HG03354 (cell line): ENCODE measurements at regions not wholly inside any gene's neighbourhood (a gene's known extent, or its start where the extent isn't known, plus 50 kb on each side); places are given as distances from the start of the nearest gene placed in this dataset.

Source experiments
- ATAC-seq: cut with Tn5 transposase; IDR thresholded peaks from one replicate; pipeline ENCODE4 v1.9.1; 2021; ENCODE audit warnings: mild to moderate bottlenecking; ENCODE audit not compliant: unreplicated experiment, poor library complexity, severe bottlenecking

DNA sequence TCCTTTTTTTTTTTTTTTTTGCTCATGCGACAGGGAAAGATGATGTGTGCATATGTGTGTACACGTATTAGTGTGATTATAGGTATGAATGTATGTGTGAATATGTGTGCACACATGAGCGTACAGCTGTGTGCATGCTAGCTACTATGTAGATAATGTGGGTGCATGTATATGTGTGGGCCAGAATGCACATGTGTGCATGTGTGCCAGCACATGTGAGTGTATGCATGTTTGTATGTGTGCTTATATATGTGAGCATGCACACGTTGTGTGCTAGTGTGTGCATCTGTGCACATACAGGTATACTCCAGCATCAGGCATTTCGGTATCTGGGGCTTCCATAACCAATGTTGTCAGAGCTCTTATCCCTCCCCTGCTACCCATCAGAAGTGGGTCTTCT lies 541.1 kb downstream of the AACS start:
- ATAC-seq, result no peak

DNA sequence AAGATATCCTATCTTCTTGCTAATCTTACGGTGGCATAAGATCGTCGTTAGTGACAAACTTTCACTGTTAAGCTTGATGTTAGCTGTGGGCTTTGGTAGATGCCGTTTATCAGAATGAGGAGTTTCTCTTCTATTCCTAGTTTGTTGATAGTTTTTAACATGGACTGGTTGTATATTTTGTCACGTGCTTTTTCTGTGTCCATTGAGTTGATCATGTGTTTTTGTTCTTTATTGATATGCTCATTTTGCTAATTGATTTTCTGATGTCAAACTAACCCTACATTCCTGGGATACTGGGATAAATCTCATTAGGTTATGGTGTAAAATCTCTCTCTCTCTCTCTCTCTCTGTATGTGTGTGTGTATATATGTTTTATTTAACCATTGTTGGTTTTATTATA lies 545.1 kb downstream of the AACS start:
- ATAC-seq, result no peak

DNA sequence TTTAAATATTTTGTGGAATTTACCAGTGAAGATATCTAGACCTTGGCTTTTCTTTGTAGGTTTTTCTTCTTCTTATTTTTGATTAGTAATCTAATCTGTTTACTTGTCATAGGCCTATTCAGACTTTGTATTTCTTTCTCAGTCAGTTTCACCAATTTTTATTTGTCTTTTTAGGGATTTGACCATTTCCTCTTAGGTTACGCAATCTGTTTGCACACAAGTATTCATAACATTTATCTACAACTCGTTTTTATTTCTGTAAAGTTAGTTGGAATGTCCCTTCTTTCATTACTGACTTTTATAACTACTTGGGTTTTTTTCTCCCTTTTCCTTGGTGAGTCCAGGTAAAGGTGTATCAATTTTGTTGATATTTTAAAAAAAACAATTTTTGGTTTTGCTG lies 545.7 kb downstream of the AACS start:
- no peak for ATAC-seq

DNA sequence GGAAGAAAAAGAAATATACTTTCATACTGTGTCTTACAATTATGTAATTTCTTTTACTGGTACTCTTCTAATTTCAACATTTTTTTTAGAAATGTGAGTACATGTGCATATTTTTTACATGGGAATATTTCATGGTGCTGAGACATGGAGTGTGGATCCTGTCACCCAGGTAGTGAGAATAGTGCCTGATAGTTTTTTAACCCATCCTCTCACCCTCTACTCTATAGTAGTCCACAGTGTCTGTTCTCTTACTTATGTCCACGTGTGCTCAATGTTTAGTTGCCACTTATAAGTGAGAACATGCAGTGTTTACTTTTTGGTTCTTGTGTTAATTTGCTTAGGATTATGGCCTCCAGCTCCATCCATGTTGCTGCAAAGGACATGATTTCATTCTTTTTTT lies 548.8 kb downstream of the AACS start:
- ATAC-seq, result no peak

GRCh38 chr12:125619723-125620122 lies 554.5 kb downstream of the AACS start:
- no peak for ATAC-seq

- no peak for ATAC-seq
Measured at GRCh38 chr12:125633686-125634085, 568.5 kb downstream of the AACS start.

DNA sequence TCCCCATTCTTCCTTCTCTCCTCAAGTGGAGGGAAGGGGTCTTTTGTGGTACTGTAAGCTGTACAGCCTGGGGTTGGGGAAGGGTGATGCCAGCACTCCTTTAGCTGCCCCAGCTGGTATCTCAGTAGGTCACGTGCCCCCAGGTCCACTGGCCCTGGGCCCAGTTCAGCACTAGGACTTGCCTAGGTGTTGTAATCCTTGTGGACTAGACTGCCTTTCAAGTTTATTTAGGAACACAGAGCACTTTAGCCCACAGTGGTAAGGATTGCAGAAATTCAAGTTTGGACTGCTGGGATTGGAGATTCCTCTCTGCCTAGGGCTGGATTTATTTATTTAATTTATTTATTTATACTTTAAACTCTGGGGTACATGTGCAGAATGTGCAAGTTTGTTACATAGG lies 569.6 kb downstream of the AACS start:
- no peak for ATAC-seq

DNA sequence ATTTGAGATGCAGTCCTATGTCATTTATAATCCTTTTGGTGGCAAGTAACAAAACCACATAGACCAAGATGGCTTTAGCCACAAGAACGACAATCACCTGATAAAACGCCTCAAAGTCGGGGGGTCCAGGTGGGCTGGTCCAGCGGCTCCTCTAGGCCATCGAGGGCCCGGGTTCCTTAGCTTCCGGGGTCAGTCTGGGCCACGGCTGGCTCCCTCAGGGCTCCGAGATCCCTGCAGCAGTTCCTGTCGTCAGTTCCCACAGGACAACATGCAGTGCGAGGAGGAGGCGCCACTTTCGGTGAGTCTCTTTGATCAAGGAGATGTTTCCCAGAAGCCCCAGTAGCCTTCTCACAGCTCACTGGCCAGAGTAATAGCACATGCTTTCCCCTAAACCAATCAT lies 574.6 kb downstream of the AACS start:
- ATAC-seq, result no peak

DNA sequence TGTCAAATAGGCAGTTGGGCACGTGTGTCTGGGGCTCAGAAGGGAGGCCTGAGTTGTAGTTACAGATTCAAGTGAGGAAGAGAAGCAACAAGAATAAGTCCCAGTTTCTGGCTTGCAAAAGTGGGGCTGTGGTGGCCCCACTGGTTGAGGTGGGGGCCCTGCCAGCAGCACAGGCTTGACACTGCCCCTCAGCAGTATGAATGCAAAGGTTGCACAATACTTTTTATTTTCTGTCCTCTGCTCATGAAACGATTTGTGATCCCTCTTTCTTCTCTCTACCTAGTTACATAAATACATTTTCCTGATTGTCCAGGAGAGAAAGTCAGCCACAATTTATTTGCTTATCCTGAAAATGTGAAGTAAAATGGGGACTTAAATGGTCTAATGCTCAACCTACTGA lies 577.8 kb downstream of the AACS start:
- no peak for ATAC-seq

GRCh38 chr12:125645724-125646123 lies 580.5 kb downstream of the AACS start:
- no peak for ATAC-seq

DNA sequence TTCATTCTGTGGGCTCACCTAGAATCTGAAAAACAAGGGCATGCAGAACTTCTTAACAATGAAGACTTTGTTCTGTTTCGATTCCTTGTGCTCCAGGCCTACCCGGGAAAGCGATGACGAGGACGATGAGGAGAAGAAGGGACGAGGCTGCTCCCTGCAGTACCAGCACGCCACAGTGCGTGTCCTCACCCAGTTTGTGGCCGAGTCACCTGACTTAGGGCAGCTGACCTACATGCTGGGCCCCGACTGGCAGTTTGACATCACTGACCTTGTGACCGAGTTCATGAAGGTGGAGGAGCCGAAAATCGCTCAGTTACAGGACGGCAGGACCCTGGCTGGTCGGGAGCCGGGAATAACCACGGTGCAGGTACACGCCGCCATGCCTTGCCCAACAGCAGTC lies 585.4 kb downstream of the AACS start:
- ATAC-seq, result no peak

GRCh38 chr12:125651625-125652024 lies 586.4 kb downstream of the AACS start:
- no peak for ATAC-seq

- ATAC-seq, result no peak
Measured at GRCh38 chr12:125652681-125653080, 587.4 kb downstream of the AACS start.

DNA sequence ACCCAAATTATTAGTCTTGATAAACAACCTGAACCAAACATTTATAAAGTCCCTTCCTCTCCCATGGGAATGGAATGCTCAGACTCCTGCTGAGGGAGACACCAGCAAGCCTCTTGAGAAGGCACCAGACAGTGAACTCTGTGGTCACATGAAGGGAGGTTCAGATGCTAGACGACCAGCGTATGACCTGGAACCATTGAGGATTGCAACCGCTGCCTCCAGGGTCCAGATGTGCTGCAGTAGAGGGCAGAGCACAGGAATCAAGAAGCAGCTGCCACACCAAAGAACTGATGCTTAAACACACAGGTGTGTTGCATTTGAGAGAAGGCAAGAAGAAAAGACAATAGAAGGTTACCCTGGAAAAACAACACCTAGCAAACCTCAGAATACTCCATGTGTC lies 592.4 kb downstream of the AACS start:
- no peak for ATAC-seq

DNA sequence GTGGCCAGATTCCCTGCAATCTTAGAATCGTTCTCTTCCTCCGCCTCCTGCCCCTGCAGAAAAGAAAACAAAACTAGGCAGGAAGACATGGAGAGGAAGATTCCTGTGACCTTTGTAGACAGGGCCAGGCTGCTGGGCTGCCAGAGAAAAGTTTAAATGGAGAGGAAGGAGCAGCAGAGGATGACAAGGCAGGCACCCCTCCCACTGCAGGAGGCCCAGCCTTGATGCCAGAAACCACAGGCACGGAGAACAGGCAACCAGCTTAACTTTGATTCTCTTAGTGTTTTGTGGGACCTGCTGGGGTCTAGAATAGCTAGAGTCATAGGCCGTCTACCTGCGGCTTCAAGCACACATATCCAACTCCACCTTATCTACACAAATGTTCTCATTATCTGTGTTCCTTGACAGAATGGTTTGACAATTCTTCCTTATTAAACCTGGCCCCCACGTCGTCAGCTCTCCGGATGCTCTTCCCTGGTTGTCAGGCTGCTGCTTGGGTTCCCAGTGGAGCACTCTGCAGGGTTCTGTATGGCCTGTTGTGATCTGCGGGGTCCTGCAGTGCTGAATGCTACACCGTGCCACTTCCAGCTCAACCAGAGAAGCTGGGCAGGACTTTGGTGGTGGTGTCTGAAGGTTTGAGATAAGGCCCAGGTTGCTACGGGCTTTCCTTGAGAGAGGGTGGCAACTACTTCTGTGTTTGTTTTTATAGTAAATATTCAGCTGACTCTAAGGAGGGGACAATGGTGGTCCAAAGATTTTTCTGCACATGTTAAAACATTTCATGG lies 609.5 kb downstream of the AACS start:
- ATAC-seq, result no peak

- ATAC-seq, result no peak
Measured at GRCh38 chr12:125676366-125676765, 611.1 kb downstream of the AACS start.

DNA sequence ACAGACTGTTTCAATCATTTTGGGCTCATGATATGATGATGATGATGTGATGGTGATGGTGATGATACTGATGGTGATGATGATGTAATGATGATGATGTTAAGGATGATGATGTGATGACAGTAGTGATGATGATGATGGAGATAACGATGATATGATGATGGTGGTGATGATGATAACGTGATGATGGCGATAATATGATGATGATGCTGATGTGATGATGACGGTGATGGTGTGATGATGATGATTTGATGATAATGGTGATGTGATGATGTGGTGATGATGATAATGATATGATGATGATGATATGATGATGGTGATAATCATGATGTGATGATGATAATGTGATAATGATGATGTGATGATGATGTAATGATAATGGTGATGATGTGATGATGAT lies 612.6 kb downstream of the AACS start:
- ATAC-seq, result no peak

GRCh38 chr12:125678589-125678993 lies 613.4 kb downstream of the AACS start:
- no peak for ATAC-seq

DNA sequence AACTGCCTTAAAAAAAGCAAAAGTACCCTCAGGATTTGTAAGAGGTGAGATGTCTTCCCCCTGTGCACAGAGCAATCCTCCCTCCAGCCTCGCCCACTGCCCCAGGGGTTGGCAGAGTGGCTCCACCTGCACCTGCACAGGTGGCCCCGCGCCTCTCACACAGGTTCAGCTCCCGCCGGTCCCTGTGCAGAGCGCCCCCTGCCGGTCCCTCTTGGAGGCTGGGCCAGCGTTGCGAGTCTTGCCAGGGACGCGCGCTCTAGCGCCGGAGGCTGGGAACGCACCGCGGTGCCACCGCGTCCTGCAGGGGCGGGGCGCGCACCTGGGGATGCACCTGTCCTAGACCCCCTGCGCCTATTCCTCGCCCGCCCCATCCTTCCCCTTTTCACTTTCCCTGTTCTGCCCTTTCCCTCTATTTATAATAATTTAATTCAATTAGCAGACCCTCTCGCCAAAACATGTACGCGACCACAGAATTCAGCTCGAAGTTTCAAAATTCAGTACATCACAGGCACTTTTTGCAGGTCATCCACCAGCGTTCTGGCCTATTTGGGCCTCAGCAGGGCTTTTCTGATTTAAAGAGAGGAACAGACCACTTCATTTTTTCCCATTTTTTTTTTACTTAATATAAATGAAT lies 618.6 kb downstream of the AACS start:
- peak; percentile 90 for ATAC-seq

DNA sequence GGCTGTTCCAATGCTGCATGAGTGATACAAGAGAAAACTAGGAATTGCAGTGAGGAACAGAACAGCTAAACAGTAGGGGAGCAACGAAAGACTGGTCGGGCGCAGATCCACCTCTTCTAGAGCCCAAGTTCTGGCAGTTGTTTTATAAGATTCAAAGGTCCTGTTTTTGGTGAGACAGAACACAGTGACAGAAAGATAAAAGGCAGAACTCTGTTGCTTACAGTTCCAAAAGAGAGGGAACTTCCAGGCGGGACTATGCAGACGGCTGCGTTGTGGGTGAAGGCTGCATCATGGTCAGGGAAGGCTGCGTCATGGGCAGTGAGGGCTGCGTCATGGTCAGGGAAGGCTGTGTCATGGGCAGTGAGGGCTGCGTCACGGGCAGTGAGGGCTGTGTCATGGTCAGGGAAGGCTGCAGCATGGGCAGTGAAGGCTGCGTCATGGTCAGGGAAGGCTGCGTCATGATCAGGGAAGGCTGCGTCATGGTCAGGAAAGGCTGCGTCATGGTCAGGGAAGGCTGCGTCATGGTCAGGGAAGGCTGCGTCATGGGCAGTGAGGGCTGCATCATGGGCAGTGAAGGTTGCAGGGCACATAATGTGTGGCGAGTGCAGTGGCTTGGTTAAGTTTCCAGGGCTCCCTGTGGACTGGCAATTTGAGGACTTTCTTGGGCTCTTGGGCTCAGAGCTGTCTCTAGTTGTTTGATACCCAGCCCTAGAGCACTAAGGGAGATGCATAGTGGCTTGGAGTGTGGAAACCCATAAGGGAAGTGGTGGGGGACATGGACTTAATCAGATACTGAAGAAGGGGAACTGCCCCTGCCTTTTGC lies 619.9 kb downstream of the AACS start:
- ATAC-seq, result no peak

- no peak for ATAC-seq
Measured at GRCh38 chr12:125685915-125686314, 620.7 kb downstream of the AACS start.
